ENCODE measurements at regions not wholly inside any gene's neighbourhood (a gene's known extent, or its start where the extent isn't known, plus 50 kb on each side); places are given as distances from the start of the nearest gene placed in this dataset.

- H3K27ac Mint-ChIP-seq = no peak overlapping the region
- DNase-seq (no peak), ATAC-seq (no peak)
- ChIA-PET POLR2A (no interaction called here), CTCF (interaction anchor here (0.9 kb wide), 1 partner anchor 302 kb away, joined by 3 read pairs; no protein-coding TSS in a partner anchor)
- TF ChIP-seq, protein P1, sequence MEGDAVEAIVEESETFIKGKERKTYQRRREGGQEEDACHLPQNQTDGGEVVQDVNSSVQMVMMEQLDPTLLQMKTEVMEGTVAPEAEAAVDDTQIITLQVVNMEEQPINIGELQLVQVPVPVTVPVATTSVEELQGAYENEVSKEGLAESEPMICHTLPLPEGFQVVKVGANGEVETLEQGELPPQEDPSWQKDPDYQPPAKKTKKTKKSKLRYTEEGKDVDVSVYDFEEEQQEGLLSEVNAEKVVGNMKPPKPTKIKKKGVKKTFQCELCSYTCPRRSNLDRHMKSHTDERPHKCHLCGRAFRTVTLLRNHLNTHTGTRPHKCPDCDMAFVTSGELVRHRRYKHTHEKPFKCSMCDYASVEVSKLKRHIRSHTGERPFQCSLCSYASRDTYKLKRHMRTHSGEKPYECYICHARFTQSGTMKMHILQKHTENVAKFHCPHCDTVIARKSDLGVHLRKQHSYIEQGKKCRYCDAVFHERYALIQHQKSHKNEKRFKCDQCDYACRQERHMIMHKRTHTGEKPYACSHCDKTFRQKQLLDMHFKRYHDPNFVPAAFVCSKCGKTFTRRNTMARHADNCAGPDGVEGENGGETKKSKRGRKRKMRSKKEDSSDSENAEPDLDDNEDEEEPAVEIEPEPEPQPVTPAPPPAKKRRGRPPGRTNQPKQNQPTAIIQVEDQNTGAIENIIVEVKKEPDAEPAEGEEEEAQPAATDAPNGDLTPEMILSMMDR (IDR thresholded peaks at IDR 0.05) = no peak
- no peaks in the 10 kb centered on the region for H3K4me1 Mint-ChIP-seq (ENCODE audit: low read depth)
- H3K4me3 Mint-ChIP-seq = no peak overlapping the region
- H3K36me3 Mint-ChIP-seq (ENCODE audit: low read depth) = no peaks in the 10 kb centered on the region
- peaks cover 5% of the 10 kb centered on the region for H3K27me3 Mint-ChIP-seq
- intact Hi-C loops (cut with micrococcal nuclease) = no loop called here
- H3K9me3 Mint-ChIP-seq = no peaks in the 10 kb centered on the region
Observed at GRCh38 chr2:45285311-45285710, 276.1 kb upstream of the SIX2 start.

DNA sequence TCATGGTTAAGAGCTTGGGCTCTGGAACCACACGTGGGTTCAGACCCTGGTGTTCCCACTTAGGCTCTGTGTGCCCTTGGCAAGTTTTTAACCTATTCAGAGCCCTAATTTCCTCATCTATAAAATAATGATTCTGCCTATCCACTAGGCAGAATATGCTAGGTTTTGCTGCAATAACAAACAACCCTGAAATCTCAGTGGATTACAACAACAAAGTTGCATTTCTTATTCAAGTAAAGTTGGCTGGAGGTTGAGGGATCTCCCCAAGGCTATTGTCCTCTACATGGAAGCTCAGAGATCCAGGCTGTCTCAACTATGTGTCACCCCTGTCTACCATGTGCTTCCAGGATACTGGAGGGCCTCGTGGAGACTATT is 275.4 kb upstream of the SIX2 start:
- Mint-ChIP-seq H3K27me3 (peaks cover 5% of the 10 kb centered on the region), H3K4me3 (no peak overlapping the region), H3K27ac (no peak overlapping the region), H3K36me3 (ENCODE audit: low read depth) (no peaks in the 10 kb centered on the region), H3K4me1 (ENCODE audit: low read depth) (no peaks in the 10 kb centered on the region), H3K9me3 (no peaks in the 10 kb centered on the region)
- ChIA-PET POLR2A (no interaction called here), CTCF (interaction anchor here (0.9 kb wide), 1 partner anchor 303 kb away, joined by 3 read pairs; no protein-coding TSS in a partner anchor)
- no peak for ATAC-seq
- intact Hi-C loops (cut with micrococcal nuclease) = no loop called here
- DNase-seq = no peak
- TF ChIP-seq, protein P1 (IDR thresholded peaks at IDR 0.05) = no peak

DNA sequence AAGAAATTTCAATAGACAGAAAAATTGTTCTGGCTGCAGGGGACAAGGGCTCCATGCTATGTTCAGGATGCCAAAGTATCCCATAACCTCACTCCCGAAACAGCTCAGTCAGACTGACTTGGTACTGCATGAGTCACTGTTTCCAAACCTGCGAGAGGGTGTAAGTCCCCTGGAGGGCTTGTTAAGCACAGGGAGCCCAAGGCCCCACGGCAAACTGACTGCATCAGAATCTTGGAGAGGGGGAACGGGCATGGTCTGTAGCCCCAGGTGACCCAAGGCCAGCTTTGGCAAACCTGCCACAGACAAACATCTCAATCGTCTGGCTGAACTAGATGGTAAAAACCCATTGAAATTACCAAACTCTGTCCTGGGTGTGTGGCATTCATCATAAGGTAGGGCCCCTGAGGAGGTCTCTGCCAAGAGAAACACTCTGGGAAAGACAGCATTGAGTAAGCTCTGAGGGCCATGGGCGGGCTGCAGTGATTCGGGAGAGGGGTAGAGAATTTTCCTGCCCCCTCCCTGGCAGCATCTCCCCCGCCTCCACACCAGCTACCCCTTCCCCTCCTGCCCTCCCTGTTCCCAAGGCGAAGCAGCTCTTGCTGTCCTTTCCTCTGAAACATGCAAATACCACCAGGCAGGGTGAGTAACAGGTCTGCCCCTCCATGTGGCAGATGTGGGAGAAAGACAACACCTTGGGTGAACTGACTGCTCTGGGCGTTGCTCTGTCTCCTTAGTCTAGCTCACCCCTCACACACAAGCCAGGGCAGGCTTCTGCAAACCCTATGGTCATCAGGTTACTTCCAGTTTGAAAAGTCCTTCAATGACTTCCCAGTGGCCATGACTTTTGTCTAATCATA is 274.7 kb upstream of the SIX2 start:
- Mint-ChIP-seq H3K4me3 (no peak overlapping the region), H3K4me1 (ENCODE audit: low read depth) (no peaks in the 10 kb centered on the region), H3K9me3 (no peaks in the 10 kb centered on the region), H3K27ac (no peak overlapping the region), H3K27me3 (peaks cover 2% of the 10 kb centered on the region), H3K36me3 (ENCODE audit: low read depth) (no peaks in the 10 kb centered on the region)
- CTCF ChIA-PET = no interaction called here
- DNase-seq (peak; percentile 5), ATAC-seq (no peak)
- POLR2A ChIA-PET = no interaction called here
- intact Hi-C loops (cut with micrococcal nuclease) = no loop called here
- TF ChIP-seq, protein P1 (IDR thresholded peaks at IDR 0.05) = no peak

- TF ChIP-seq, protein P1 (IDR thresholded peaks at IDR 0.05) = no peak
- Mint-ChIP-seq H3K9me3 (no peaks in the 10 kb centered on the region), H3K27ac (no peak overlapping the region), H3K4me3 (no peak overlapping the region), H3K4me1 (ENCODE audit: low read depth) (no peaks in the 10 kb centered on the region), H3K27me3 (peaks cover 2% of the 10 kb centered on the region), H3K36me3 (ENCODE audit: low read depth) (no peaks in the 10 kb centered on the region)
- ChIA-PET CTCF (no interaction called here), POLR2A (no interaction called here)
- intact Hi-C loops (cut with micrococcal nuclease) = no loop called here
- no peak for ATAC-seq
- DNase-seq = no peak
Observed at GRCh38 chr2:45282646-45283045, 273.4 kb upstream of the SIX2 start.

DNA sequence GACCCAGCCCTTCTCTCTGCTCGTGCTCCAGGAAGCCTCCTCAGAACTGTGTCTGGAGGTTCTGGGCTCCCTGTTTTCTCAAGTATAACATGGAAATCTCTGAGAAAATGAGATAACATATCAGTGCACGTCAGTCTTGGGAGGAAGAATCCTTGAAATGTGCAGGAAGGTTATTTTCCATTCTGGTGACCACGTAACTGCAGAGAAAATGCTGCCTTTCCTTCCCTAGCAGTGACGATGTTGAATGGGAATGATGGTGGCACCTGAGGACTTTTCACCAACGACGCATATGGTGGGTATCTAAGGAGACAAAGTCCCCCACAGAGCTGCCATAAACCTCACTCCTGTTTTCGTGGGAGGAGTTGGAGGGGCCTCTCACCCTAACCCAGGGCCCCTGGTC is 272.1 kb upstream of the SIX2 start:
- no peaks in the 10 kb centered on the region for H3K4me1 Mint-ChIP-seq (ENCODE audit: low read depth)
- intact Hi-C loops (cut with micrococcal nuclease) = no loop called here
- no peaks in the 10 kb centered on the region for H3K9me3 Mint-ChIP-seq
- no peak for DNase-seq
- no peak overlapping the region for H3K4me3 Mint-ChIP-seq
- no peaks in the 10 kb centered on the region for H3K36me3 Mint-ChIP-seq (ENCODE audit: low read depth)
- ATAC-seq = no peak
- TF ChIP-seq, protein P1 (IDR thresholded peaks at IDR 0.05) = no peak
- no peaks in the 10 kb centered on the region for H3K27me3 Mint-ChIP-seq
- CTCF ChIA-PET = no interaction called here
- POLR2A ChIA-PET = no interaction called here
- H3K27ac Mint-ChIP-seq = no peak overlapping the region
